Lower leg skin (tissue), 4 donors: ENCODE measurements at regions not wholly inside any gene's neighbourhood (a gene's known extent, or its start where the extent isn't known, plus 50 kb on each side); places are given as distances from the start of the nearest gene placed in this dataset.
A peak's percentile ranks its signal among the peaks of the same experiment; 100 is the strongest.

Source experiments
- DNase-seq, 2 donors: peaks; one replicate each; pipeline ENCODE4 v3.0.0-alpha.2; 2019; ENCODE audit warnings: low spot score in 2 of 2
- H3K4me3 ChIP-seq: fragments of 200-600 bp; sonication (generic); 2 replicates; pipeline ENCODE4 v1.5.1; 2017; ENCODE audit warnings: mild to moderate bottlenecking, low read depth; ENCODE audit not compliant: poor library complexity, severe bottlenecking
- POLR2A ChIP-seq, 2 donors: fragments of 450-650 bp; IDR thresholded peaks; one replicate each; pipeline ENCODE4 v1.6.1; 2016 to 2017; ENCODE audit warnings: antibody characterized with exemption in 2 of 2, mild to moderate bottlenecking in 1 of 2, moderate library complexity in 1 of 2
- WGBS, 2 donors: methylation state at CpG; one replicate each; pipeline ENCODE4 v1.1.5; 2018; 5-methylcytosine and 5-hydroxymethylcytosine counted together
- intact Hi-C: fragments of 100-400 bp; cut with DNase I; formaldehyde crosslinking; loops from one replicate; pipeline ENCODE4 v1.15.0; 2023; ENCODE audit warnings: low total_unique reads
- TF ChIP-seq, protein P1 (sequence below), 3 donors: fragments of 450-650 bp; IDR thresholded peaks; one replicate each; pipeline ENCODE4 v1.5.1; 2016; ENCODE audit warnings: antibody characterized with exemption in 3 of 3, mild to moderate bottlenecking in 3 of 3, moderate library complexity in 2 of 3

GRCh38 chr12:46131732-46132469, 136.9 kb downstream of the SLC38A1 start:
- no peak overlapping the region for H3K4me3 ChIP-seq
- intact Hi-C loops, result no loop called here
- DNase-seq, result no peak
- 67 to 74% methylated on average over 5 of the region's 5 CpGs for WGBS, 2 donors
- TF ChIP-seq POLR2A (IDR thresholded peaks at IDR 0.05), result no peak
- TF ChIP-seq, protein P1, sequence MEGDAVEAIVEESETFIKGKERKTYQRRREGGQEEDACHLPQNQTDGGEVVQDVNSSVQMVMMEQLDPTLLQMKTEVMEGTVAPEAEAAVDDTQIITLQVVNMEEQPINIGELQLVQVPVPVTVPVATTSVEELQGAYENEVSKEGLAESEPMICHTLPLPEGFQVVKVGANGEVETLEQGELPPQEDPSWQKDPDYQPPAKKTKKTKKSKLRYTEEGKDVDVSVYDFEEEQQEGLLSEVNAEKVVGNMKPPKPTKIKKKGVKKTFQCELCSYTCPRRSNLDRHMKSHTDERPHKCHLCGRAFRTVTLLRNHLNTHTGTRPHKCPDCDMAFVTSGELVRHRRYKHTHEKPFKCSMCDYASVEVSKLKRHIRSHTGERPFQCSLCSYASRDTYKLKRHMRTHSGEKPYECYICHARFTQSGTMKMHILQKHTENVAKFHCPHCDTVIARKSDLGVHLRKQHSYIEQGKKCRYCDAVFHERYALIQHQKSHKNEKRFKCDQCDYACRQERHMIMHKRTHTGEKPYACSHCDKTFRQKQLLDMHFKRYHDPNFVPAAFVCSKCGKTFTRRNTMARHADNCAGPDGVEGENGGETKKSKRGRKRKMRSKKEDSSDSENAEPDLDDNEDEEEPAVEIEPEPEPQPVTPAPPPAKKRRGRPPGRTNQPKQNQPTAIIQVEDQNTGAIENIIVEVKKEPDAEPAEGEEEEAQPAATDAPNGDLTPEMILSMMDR (IDR thresholded peaks at IDR 0.05), result no peak

GRCh38 chr12:46127656-46128055, 137.3 kb upstream of the SCAF11 start:
- H3K4me3 ChIP-seq, result no peak overlapping the region
- TF ChIP-seq POLR2A (IDR thresholded peaks at IDR 0.05), result no peak
- TF ChIP-seq, protein P1 (IDR thresholded peaks at IDR 0.05), result no peak
- WGBS, 2 donors, result 74 to 86% methylated on average over 5 to 6 of the region's 6 CpGs
- intact Hi-C loops, result loop anchor here (10.0 kb wide), 1 partner anchor 797 kb away; no protein-coding TSS in a partner anchor
- DNase-seq, result no peak

- 77 to 82% methylated on average over 4 of the region's 4 CpGs for WGBS, 2 donors
- TF ChIP-seq, protein P1 (IDR thresholded peaks at IDR 0.05), result no peak
- TF ChIP-seq POLR2A (IDR thresholded peaks at IDR 0.05), result no peak
- no peak overlapping the region for H3K4me3 ChIP-seq
- no peak for DNase-seq
- intact Hi-C loops, result loop anchor here (10.0 kb wide), 1 partner anchor 799 kb away; no protein-coding TSS in a partner anchor
Measured at GRCh38 chr12:46126050-46126727, 135.8 kb upstream of the SCAF11 start.

DNA sequence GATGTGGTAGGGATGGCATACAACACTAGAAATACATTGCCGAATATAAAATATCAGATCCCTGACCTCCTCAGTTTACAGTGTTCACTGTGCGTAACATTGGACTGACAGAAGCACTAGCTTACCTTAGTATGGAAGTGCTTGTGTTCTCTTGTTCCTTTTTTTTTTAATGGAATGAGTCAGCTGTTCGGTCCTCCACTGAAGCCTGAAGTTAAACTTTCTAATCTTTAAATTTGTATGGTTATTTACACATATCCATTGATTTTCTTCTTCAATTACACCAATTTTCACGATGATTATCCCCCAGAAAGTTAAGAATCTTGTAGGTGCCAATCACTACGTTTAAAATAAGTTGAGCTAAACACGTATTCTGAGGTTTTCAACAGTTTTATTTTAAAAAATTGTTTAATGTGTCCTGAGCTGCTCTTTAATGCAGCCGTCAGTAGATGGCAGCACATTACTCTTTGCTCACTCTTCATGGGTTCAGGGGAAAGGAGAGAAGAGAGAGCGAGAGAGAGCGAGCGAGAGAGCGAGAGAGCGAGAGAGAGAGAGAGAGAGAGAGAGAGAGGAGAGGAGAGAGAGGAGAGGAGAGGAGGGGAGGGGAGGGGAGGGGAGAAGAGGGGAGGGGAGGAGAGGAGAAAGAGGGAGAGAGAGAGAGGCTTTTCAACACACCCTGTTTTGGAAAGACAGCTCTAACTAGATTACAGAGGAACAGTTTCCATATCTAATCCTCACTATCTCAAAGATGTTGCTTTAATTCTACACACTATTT, 134.7 kb upstream of the SCAF11 start:
- no peak overlapping the region for H3K4me3 ChIP-seq
- WGBS, 2 donors, result 14 to 18% methylated on average over 10 to 12 of the region's 12 CpGs
- peak in 1 of 2 donors; percentile 33 for DNase-seq
- intact Hi-C loops, result loop anchor here (10.0 kb wide), 1 partner anchor 800 kb away; no protein-coding TSS in a partner anchor
- no peak for TF ChIP-seq POLR2A (IDR thresholded peaks at IDR 0.05)
- TF ChIP-seq, protein P1 (IDR thresholded peaks at IDR 0.05), result peak in 1 of 3 donors; percentile 48

DNA sequence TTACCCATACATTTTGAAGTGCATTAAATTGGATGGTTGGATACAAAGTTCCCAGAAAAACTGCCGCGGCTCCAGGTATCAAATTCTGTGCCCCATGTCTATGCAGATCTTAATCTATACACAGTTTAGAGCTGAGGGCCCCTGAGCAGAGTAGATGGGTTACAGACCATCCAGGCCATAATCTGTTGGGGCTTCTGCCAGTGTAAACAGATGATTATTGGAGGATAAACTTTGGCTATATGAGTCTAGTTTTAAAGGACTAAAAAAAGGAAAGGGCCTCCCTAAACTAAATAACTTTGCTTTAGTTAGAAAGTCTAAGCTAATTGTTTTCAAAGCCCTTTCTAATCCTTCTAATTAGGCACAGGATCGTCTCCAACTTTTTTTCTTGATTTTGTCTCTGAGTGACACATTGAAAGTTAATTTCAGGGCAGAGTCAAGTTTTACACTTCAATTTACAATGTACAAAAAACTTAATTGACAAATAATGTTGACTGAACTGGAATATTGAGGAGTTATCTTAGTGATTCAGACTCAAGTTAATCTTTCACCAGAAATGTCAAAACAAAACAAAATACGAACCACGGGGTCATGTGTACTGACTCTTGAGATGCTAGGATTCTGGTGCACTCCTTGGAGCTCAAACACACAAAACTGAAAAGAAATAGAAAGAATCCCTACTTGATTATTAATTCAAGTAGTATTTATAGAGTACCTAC, 133.9 kb upstream of the SCAF11 start:
- no peak for TF ChIP-seq POLR2A (IDR thresholded peaks at IDR 0.05)
- TF ChIP-seq, protein P1 (IDR thresholded peaks at IDR 0.05), result no peak
- intact Hi-C loops, result loop anchor here (10.0 kb wide), 1 partner anchor 801 kb away; no protein-coding TSS in a partner anchor
- WGBS, 2 donors, result 75% methylated on average over 5 of the region's 5 CpGs
- no peak for DNase-seq
- H3K4me3 ChIP-seq, result no peak overlapping the region
